HG03103 (cell line): ENCODE measurements at regions not wholly inside any gene's neighbourhood (a gene's known extent, or its start where the extent isn't known, plus 50 kb on each side); places are given as distances from the start of the nearest gene placed in this dataset.

ENCODE experiments used
- ATAC-seq: cut with Tn5 transposase; IDR thresholded peaks from one replicate; pipeline ENCODE4 v1.9.1; 2021; ENCODE audit warnings: low read depth; ENCODE audit not compliant: unreplicated experiment

DNA sequence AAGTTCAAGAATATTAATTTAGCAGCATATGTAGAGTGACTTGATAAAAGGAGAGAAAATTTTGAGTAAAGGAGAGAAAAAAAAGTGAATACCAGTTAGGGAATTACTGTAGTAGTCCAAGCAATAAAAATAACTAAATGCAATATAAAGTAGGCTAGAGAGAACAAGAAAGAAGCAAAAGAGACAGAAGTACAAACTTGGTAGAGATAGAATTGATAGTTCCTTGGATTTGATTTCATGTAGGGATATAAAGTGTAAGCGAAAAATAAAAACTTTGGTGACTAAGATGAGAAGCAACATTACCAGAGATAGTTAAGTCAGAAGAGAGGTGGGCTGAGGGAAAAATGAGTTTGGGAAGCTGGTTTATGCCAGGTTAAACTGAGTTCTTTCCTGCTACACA, 252.4 kb downstream of the SEC23A start:
- no peak for ATAC-seq

GRCh38 chr14:38848243-38848935, 254.6 kb downstream of the SEC23A start:
- ATAC-seq = no peak

- ATAC-seq = no peak
Observed at GRCh38 chr14:38847161-38847560, 255.9 kb downstream of the SEC23A start.

DNA sequence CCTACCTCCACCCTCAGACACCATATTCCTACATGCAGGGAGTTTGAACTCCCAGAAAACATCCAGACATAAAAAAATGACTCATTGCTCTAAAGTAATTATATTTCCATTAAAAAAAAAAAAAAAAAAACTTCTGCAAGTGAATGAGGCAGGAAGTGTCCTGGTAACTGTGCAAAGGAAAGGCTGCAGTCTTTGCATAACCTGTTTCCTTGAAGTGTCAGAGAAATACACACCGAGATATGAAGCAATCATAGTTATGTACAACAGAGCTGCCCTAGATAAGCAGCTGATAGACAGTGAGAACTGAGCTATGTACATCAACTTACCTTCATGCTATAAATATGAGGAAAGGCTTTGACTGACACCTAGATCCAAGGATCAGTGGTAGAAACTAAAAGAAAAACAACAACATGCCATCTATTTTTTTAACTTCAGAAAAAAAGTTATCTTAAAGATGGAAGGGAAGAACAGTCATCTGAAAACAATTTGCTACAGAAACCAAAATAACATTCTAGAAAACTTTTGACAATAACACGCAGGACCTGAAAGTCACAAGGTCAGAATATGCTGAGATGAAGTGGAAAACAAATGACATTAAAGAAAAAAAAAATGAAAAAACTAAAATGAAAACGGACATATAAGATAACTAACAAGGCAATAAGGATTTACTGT, 263.2 kb downstream of the SEC23A start:
- ATAC-seq = no peak

GRCh38 chr14:38838979-38839323, 264.1 kb downstream of the SEC23A start:
- ATAC-seq = no peak

GRCh38 chr14:38838049-38838978, 264.7 kb downstream of the SEC23A start:
- ATAC-seq = no peak

GRCh38 chr14:38837343-38838048, 265.5 kb downstream of the SEC23A start:
- ATAC-seq = no peak

- ATAC-seq = no peak
Observed at GRCh38 chr14:38836539-38836938, 266.5 kb downstream of the SEC23A start.

GRCh38 chr14:38835874-38836273, 267.2 kb downstream of the SEC23A start:
- no peak for ATAC-seq

GRCh38 chr14:38828183-38828827, 274.7 kb downstream of the SEC23A start:
- ATAC-seq = no peak

- no peak for ATAC-seq
Observed at GRCh38 chr14:38824706-38825105, 278.3 kb downstream of the SEC23A start.

DNA sequence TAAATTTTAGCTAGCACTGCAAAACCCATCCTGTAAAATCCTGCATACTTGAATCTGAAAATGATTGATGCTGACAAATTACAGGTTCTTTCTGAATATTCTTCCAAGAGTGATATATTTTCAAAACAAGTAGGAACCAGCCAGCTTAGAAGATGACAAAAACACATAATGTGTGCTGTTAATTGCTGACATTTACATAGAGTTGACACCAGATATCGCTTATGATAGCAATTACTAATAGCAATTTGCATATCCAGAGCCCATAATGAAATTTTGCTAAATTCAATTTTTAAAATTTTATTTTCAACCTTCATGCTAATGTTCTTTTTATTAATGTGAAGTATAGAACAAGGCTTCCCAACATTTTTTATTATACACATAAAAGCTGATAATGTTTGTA, 284.5 kb downstream of the SEC23A start:
- no peak for ATAC-seq

DNA sequence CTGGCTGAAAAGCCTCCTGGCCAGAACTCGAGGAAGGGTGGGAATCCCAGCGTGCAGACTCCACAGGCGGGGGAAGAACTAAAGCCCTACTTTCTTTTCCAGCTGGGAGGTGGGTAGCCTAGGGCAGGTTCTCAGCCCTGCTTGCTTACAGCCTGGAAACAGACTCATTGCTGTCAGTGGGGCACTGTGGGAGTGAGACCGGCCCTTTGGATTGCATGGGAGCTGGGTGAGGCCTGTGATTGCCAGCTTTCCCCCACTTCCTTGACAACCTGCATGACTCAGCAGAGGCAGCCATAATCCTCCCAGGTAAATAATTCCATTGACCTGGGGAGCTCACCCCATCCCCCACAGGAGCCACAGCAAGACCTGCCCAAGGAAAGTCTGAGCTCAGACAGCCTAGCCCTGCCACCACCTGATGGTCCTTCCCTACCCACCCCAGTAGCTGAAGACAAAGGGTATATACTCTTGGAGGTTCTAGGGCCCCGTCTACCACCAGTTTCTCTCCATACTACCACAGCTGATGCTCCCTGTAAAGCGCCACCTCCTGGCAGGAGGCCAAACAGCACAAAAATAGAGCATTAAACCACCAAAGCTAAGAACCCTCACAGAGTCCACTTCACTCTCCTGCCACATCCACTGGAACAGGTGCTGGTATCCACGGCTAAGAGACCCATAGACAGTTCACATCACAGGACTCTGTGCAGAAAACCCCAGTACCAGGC, 294.1 kb downstream of the SEC23A start:
- ATAC-seq = no peak

DNA sequence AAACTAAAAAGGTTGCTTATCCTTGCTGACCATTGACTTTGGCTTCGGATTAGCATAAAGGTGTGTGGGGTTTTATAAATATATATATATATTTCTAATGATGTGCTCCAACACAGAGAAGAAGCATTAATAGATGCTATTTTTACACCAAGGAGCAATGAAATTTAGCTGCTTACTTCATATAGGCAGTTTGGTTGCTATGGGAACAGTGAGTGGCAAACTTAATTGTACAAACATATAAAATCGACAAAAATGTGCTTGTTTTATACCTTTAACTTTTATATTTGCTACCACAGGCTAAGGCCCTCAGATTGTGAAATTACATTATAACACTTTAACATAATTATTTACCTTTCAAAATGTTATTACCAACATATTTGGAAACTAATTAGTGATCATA, 303.4 kb downstream of the SEC23A start:
- no peak for ATAC-seq

- ATAC-seq = no peak
Observed at GRCh38 chr14:38794677-38795076, 308.4 kb downstream of the SEC23A start.

DNA sequence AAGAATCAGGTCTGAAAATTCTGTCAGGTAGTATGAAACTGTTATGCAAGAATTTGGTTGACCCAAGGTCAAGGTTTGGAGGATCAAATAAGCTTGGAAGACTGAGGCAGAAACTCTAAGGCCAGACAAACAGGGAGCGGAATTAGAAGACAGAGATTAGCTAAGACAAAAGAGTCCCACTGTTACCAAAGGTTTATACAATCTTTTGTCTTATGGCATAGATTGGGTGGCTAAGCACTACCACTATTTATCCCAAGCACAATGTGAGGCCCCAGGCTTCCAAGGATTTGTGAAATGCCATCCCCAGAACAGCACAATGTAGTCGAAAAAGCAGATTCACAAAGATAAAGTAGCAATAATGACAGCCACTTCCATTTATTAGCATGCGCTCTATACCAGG, 311.2 kb downstream of the SEC23A start:
- ATAC-seq = no peak

DNA sequence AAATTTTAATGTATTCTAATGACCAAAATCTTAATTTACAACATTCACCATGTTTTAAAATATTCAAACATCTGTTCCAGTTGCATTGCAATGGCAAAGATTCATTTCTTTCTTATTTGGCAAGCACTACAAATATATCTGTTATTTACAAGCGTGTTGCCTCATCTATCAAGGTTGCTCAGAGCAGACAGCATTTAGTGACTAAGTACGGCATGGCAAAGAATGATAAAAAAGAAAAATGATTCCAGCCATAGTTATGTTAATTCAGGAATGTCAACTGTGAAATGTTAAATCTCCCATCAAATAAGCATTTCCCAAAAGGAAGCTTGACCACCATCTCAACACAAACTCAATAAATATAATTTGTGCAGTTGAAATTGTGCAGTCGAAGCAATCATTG, 312.1 kb downstream of the SEC23A start:
- ATAC-seq = no peak

GRCh38 chr14:38789805-38790204, 313.2 kb downstream of the SEC23A start:
- ATAC-seq = no peak

- no peak for ATAC-seq
Observed at GRCh38 chr14:38788060-38788459, 315.0 kb downstream of the SEC23A start.

DNA sequence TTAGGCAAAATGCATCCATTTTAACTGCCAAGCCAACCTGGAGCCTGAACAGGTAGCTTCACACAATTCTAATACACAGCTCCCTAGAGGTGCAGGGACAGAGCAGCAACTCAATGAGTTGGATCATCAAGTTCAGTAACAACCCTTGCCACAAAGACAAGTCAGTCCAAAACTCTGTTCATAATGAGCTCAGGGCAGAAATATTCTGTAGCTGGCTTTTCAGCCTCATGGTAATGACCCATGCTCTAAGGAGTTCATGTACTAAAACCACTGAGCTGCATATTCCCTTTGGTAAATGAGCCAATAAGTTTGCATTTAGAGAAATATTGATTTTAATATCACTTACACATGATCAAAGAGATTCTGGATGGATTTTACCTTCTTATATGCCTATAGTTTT, 316.1 kb downstream of the SEC23A start:
- ATAC-seq = no peak
